NCI-H1105 (cell line): ENCODE measurements at regions not wholly inside any gene's neighbourhood (a gene's known extent, or its start where the extent isn't known, plus 50 kb on each side); places are given as distances from the start of the nearest gene placed in this dataset.
"Not testable (repeated sequence)": the region's sequence is repeated elsewhere in the genome, so short reads cannot be mapped to it uniquely, and the experiment has no call there.

Source experiments
- DNase-seq: peaks from one replicate; lab custom pipeline; 2025; lab: John Stamatoyannopoulos, UW

DNA sequence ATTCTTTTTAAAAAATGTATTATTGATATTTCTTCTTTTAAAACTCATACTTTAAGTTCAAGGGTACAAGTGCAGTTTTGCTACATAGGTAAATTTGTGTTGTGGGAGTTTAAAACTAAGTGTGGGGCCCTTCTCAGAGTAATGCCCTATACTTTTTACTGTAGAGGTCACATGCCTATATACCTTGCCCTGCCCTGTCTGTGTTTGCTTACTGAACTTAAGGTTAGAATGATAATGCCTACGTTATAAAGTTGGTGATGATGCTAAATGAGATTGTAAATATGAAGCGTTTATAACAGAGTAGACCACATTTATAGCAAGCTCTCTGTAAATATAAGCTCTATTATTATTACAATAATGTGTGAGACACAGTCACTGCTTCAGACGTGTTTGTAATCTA is 261.9 kb downstream of the RASSF9 start:
- no peak for DNase-seq

DNA sequence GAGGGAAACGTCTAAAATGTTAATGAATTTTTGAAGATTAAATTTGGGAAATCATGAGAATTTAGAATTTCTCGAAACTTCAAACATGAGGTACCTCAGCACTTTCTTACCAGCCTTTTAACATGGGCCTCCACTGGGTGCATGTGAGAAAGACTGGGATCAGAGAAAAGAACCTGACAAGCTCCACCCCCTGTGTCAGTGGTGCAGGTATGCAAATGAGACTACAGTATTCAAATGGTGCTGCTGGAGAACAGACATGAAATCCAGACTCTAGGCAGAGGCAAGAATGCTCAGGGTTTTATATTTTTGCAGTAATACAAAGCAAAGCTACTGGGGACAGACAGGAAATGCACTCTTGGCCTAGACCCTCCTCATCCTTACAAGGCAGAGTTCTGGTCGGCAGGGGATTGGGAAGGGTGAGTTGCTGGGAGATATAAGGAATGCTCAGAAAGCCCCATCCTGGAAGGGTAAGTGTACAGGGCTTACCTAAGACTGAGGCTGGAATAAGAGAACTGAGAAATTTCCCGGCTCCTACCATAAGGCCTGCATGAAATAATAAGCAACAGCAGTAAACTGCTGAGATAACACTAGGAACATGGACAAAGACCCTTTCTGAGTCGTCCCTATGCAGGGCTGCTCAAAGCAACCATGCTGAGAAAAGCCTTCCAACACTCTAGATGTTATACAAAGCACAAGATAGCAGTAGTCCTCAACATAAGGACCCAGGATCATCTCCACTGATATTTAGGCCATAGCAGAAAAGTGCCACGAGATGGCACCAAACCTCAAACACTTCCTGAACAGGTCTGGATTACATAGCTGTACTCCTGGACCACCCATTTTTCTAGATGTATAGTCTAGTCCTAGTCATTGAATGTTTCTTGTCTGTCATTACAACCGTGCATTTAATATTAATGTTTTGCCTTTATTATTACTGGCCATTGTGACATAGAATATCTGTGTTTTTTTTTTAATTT is 260.8 kb downstream of the RASSF9 start:
- peak; percentile 24 for DNase-seq

DNA sequence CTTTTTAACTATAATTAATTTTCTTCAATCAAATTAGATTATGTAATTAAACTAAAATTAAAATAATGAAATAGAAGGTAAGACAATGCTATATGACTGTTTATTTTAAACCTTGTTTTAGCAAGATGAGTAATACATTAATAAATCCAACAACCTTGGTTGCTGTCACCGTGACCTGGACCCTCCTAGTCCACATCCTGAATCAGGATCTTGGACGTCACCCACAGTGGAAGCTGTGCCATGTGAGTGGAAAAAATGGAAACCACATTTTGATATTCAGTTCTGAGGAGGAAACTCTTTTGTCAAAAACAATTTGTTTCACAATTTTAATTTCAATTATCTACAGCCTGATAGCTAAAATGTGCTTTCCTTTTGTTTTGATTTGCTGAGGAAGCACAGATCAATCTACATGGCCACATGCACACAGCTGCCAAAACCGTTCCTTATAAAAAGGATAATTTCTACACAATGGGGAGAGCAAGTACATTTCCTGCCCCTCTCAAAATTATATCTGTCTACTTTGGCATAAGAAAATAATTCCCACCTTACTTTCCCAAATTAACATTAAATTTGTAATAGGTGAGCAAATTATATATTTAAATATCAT is 255.5 kb downstream of the RASSF9 start:
- no peak for DNase-seq

DNA sequence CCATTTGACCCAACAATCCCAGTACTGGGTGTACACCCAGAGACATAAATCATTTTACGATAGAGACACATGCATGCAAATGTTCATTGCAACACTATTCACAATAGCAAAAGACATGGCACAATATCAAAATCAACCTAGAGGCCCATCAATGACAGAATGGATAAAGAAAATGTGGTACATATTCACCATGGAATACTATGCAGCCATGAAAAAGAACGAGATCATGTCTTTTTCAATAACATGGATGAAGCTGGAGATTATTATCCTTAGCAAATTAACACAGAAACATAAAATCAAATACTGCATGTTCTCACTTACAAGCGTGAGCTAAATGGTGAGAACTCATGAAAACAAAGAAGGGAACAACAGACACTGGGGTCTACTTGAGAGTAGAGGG is 249.1 kb downstream of the RASSF9 start:
- no peak for DNase-seq

DNA sequence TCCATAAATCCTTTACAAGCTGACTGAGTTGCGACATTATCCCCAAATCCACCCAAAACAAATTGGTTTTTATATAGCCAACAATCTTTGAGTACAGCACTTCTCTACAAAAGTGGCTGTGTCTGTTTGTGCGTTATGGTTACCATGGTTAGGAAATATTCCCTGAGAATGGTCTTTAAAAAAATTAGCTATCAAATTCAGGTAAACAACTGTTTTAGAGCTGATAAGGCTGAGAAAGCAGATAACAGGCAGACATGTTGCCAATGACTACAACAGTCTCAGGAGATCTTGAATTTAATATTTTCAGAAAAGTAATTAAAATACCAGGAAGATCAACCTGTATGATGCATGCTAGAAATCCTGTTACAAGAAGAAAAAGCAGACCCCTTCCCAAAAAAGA is 248.0 kb downstream of the RASSF9 start:
- DNase-seq, result no peak

DNA sequence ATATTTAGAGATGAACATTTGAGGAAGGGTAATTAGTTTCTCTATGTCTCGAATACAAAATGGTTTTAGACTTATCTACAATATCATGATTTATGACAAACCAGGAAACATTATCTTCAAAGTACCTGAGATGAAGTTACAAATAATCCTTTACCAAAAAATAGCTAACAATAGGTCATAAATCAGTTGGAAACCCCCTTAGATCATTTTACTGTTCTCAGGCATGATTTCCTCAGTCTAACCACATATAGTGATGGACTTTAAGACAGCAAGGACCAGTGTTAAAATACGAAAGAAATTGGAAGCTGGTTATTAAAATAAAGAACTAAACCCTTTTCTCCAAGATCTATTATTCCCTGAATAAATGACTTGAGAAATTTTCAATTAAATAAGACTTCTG is 235.4 kb downstream of the RASSF9 start:
- DNase-seq, result no peak

DNA sequence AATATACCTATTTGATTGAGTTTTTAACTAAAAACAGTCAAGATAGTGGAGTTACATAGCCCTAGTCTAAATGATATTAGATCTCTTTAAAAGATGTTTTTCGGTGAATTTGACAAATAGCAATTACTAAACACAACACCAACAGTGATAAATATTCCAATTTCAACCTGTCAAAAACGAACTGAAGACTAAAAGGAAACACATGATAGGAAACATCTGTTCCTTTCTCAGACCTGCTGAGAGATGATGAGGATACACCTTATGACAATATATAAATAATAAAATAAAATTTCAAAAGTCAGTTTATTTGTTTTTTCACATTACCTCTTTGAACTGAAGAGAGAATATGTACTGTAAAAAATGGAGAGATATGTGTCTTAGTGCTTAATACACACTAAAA is 232.7 kb downstream of the RASSF9 start:
- DNase-seq, result no peak

DNA sequence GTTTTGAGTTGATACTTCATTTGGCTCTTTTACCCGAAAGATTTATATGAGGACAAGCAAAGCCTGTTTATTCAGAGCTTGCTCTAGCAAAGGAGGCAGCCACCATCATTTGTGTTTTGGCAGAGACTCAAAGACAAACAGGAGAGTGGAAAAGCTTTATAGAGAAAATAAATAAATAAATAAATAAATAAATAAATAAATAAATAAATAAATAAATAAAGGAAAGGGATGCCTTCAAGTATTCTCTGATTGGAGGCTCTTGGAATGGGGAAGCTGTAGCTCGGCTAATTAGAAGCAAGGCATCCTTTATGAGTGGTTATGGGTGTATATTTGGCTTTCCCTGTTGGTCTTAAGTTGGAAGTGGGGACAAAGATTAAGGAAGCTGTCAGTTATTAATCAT is 229.8 kb downstream of the RASSF9 start:
- no peak for DNase-seq

DNA sequence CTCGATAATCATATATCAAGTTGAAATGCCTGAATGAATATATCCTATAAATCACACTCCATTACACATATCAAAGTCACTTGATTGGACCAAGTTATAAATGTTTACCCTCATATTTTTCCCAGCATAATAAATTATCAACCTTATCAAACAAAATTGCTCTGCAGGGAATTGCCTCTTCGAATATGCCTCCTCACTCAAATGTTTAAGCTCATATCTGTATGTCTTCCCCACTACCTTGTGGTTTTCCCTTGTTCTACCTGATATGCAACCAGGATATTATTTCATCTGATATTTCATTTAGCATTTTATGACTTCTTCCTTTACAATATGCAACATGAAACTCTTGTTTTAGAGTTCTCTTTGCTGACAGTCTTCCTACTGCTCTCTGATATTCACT is 226.4 kb downstream of the RASSF9 start:
- no peak for DNase-seq

DNA sequence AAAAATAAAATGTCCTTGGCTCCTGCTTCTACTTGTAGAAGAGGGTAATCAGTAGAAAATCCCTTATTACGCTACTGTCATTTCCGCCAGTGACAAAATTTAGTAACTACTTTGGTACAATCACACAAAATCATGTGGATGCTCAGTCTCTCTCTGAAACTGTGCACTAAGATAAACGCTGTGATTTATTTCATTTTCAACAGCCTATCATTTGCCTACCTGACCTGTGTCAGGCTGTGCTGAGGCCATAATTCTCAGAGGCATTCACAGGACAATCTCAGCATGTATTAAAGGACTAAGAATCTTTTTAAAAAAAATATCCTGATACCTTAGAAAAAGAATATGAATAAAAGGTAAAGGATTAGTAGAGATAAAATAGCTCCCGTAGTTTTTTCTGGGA is 226.0 kb downstream of the RASSF9 start:
- DNase-seq, result no peak

DNA sequence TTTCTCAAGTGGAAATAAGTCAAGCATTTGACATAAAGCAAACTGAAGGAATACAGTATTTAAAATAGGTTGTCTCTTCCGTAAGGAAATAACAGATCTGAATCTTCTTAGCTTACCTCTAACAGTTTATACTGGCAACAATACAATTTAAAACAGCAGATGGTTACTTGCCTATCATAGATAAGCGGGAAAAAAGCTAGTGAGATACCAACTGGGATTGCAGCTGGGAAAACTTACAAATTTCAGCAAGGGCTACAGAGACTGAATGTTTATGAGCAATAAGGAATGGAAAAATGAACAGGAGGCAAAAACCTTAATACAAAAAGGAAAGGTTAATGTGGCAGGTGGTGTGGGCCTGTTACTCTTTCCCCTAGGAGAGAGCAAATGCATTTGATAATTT is 220.0 kb downstream of the RASSF9 start:
- DNase-seq, result no peak

DNA sequence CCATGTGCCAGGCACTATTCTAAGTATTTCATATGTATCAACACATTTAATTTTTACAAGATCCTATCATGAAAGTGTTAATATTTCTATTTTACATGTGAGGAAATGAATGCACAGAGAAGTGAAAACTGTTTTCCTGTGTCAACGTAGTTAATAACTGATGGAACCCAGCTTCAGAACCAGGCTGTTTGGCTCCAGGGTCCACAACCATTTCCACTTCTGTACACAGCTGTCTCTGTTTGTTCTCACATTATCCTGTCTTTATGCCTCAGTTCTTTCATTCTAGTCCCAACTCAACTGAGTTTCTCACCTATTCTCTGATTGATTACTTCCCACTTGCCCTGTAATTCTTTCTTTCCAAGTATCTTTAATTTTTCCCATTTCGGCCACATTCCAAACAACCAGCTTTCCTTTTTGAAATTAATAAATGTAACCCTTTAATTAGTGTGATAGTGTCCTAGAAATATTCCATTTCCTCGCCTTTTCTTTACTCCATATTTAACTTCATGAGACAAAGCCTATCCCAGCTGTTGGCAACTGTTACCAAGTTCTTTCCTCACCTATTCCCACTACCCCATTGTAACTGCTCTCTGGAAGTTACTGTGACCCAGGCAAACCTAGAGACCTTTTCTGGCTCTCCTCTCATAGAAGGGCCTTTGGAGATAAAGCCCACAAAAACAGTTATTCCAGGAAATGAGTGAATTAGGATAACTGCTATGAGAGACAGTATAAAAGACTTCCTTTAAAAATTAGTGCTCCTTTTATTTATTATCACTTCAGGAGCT is 218.7 kb downstream of the RASSF9 start:
- no peak for DNase-seq

DNA sequence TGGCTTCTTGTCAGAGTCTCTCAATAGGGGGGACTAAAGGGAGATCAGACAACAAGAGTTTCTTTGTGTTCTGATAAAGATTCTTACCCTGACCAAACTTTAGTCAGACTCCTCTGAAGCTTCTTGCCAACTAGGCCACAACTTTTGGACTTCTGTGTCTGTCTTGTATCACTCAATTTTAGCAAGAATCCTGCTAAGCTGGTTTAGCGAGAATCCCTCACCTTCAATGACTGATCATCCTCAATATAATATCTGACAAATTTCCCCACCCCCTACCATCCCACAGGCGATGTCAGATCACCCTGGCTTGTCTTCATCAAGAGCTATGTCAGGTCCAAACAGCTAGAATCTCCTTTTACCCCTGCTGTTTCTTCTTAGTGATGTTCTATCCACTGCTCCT is 215.2 kb downstream of the RASSF9 start:
- no peak for DNase-seq

DNA sequence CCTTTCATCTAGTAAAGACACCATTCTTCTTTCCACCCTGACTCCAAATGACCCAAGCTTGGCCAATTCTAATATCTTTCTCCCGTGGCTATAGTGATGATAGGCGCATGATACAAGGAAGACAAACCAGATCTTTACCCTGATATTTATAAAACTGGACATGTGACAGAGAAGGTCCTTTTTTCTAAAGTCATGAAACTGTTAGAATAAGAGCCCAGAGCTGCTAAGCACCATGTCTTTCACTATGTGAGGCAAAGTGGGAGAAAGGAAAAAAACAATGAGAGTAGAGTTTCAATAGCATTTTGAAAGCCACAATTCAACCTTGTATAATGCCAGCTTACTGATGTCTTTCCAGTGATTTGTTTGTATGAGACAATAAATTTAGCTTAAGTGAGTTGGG is 212.4 kb downstream of the RASSF9 start:
- no peak for DNase-seq

DNA sequence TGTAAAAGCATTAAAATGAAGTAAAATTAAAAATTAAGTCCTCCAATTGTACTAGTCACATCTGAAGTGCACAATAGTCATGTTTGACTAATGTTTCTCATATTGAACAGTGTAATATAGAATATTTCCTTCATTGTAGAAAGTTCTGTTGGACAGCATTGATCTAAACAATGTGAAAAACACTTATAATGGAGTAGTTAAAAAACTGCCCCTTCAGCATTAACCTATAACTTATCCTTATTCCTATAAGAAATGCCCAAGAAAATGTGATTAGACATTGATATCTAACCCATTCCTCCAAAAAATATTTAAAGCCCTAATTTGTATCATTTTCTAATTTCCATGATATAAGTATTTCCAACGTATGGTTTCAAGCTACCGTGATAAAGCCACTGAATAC is 210.7 kb downstream of the RASSF9 start:
- DNase-seq, result no peak

DNA sequence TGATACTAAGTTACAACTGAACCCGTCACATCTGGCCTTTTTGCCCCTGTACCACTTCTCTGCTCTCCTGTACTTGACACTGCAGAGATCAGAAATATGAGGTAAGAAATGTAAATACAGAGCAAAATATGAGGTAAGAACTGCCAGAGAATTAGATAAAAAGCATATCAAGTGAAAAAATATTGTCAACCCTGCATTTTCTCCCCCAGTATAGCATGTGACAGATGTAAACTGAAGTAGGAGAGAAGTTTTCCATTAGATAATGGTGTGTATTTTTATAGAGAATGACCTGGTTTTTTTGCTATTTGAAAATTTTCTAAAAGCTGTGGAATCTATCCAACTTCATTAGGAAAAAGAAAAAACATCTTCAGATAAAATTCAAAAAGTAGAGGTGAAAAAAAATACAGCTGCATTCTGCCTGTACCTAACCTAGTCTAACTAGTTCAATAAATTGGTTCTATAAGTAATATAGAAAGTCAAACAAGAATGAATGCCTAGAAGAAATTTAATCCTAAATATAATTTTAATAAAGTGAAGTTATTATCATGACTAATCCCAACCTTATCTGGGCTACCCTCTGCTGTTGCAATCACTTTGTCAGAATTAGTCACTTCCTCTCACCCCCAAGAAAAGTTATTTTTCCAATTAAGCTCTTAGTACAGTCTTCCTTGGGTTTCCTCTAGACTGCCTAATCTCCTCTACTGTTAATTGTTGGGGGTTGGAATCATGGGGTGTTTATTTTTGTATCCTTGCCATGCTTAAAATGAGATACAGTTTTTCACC is 210.0 kb downstream of the RASSF9 start:
- DNase-seq, result no peak

DNA sequence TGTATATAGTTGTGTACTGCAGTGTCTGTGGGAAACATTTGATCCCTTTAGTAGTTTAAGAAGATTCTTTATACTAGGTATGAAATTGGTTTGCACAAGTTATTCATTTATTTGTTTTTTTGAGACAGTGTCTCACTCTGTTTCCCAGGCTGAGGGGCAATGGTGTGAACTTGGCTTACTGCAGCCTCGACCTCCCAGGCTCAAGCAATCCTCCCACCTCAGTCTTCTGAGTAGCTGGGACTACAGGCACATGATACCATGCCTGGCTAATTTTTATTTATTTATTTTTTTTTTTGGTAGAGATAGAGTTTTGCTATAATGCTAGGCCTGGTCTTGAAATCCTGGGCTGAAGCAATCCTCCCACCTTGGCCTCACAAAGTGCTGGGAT is 209.4 kb downstream of the RASSF9 start:
- DNase-seq, result no peak

DNA sequence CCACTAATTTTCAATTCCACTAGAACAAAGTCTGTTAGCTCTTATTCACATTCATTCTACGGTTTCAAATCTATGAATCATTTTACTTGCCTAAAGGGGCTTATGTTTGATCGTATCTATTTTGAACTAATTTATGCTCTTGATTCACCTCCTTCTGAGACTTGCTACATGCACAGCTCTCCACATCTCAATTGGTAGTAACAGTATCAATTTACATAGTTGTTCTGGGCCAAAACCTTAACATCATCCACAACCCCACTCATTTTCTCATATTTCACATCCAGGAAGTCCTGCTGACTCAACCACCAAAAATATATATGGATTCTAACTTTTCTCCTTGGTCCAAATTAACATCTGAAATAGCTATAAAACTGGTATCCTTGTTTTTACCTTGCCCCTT is 208.6 kb downstream of the RASSF9 start:
- no peak for DNase-seq

DNA sequence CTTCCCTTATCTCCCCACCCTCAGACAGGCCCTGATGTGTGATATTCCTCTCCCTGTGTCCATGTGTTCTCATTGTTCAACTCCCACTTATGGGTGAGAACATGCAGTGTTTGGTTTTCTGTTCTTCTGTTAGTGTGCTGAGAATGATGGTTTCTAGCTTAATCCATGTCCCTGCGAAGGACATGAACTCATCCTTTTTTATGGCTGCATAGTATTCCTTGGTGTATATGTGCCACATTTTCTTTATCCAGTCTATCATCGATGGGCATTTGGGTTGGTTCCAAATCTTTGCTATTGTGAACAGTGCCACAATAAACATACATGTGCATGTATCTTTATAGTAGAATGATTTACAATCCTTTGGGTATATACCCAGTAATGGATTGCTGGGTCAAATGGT is 207.6 kb downstream of the RASSF9 start:
- not testable (repeated sequence) for DNase-seq

DNA sequence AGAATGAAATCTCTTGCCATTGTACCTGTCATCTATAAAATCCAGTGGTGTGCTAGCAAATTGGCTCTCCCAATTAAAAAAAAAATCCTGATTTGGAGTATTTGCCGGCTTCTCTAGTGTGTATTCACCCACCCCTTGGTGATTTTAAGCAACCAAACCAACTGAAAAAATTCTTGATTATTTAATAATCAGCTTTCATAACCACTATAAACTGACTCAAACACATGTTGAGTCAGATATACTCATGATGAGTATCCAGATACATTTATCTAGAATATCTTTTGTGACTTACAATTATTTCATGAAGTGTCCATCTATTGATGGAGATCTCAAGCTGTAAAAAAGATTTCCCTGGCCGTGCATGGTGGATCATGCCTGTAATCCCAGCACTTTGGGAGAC is 205.4 kb downstream of the RASSF9 start:
- DNase-seq, result no peak

DNA sequence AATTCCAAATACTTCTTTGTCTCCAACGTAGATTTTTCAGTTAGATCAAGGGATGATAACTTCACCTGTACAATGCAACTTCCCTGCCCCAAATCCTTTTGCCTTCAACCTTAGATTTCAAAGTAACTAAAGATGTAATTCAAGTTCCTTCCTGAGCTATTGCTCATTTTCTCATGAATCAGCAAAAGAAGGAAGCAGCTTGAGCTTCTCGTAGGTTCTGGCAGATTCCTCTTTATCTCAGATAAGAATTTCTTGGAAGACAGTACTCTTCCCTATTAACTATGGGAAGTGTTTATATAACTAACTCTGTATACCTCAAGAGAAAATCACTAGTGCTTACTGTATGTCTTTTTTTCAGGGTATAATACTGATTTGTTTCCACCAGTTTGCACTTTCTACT is 203.8 kb downstream of the RASSF9 start:
- DNase-seq, result no peak

DNA sequence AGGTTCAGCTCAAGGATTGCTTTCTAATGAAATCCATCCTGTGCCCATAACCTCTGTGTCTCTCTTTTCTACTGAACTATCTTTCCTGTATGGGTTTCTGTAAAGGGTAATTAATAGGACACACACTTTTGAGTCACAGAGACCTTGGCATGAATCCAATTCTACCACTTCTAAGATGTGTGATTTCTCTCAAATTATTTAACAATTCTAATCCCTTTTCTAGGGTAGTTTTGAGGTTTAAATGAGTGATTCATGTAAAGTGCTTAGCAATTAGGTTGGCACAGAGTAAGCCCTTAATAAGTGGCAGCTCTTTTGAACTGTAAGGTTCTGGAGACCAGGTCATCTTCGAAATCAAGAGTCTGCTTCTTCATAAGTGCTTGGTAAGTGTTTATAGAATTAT is 202.7 kb downstream of the RASSF9 start:
- DNase-seq, result no peak
